SK-N-MC (cell line): ENCODE measurements at regions not wholly inside any gene's neighbourhood (a gene's known extent, or its start where the extent isn't known, plus 50 kb on each side); places are given as distances from the start of the nearest gene placed in this dataset.

ENCODE experiments used
- DNase-seq: peaks from one replicate; pipeline ENCODE4 v3.0.0-alpha.2; 2011; ENCODE audit warnings: low read depth, low spot score
- H3K27ac ChIP-seq: fragments of 200-600 bp; sonication (generic); 2 replicates; pipeline ENCODE4 v1.5.1; 2016; ENCODE audit warnings: mixed run types
- H3K36me3 ChIP-seq: fragments of 200-600 bp; sonication (generic); 2 replicates; pipeline ENCODE4 v1.6.1; 2017; ENCODE audit warnings: antibody characterized with exemption, low read length, mixed read lengths; ENCODE audit not compliant: insufficient read depth
- H3K4me3 ChIP-seq: fragments of 200-600 bp; sonication (generic); 2 replicates; pipeline ENCODE4 v1.5.1; 2016
- H3K9ac ChIP-seq: fragments of 200-600 bp; sonication (generic); 2 replicates; pipeline ENCODE4 v1.8.0; 2017; ENCODE audit warnings: mixed run types, mixed read lengths; ENCODE audit not compliant: insufficient read length
- H3K9me3 ChIP-seq: fragments of 200-600 bp; sonication (generic); 2 replicates; pipeline ENCODE4 v1.6.1; 2017; ENCODE audit warnings: low read depth, mild to moderate bottlenecking, antibody characterized with exemption, low read length, moderate library complexity, mixed read lengths
- EZH2 ChIP-seq: fragments of 200-600 bp; sonication (generic); IDR thresholded peaks from one replicate; pipeline ENCODE4 v1.6.1; 2017; ENCODE audit warnings: antibody characterized with exemption
- FOXP2 ChIP-seq: optimal IDR thresholded peaks from 2 replicates; pipeline ENCODE3; 2011; ENCODE audit warnings: mild to moderate bottlenecking, moderate library complexity; ENCODE audit not compliant: insufficient read depth; ENCODE audit errors: extremely low read length, control extremely low read depth
- POLR2AphosphoS5 ChIP-seq: IDR thresholded peaks from 2 replicates; pipeline ENCODE4 v1.6.1; 2012; ENCODE audit warnings: mild to moderate bottlenecking, low read depth, low read length, borderline replicate concordance

DNA sequence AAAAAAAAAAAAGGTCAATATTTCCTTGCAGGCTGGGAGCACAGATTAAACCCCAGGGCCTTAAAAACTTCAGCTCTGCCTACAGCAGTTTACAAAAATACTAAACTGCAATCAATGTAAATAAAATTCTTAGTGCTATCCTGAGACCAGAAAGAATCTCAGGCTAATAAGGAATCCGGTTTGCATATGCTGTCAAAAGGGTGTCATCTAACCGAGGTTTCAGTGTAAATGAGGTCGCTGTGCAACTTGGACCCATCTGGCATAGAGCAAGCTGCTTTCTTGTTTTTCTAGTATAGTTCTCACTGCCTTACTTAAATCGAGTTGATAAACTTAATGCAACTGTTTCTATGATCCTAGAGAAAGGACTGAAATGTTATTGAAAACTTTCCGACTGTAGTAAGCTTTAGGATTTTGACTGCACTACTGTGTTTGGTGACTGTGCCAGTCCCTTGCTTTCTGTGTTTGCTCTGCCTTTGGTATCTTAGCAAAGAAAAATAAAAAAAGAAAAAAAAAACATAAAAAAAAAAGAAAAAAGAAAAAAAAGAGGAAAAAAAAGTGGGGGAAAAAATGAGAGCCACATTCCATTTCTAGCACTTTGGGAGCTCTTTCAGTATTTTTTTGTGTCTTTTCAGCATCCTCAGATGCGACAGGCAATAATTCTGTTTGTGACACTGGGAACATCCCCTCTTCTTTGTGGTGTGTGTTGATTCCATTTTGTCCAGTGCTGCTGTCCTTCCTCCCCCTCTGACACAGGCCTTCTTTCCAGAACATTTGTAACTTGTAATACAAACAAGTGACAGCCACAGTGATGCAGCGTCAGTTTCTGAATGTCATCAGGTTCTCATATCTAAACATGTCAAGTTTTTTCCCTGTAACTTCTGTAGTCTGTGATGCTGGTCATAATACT is 340.5 kb downstream of the ZNF536 start:
- peak overlapping the region; percentile 55 for H3K27ac ChIP-seq
- DNase-seq: no peak
- TF ChIP-seq FOXP2 (no peak), POLR2AphosphoS5 (no peak), EZH2 (no peak)
- no peaks in the 10 kb centered on the region for H3K9me3 ChIP-seq
- H3K36me3 ChIP-seq: no peaks in the 10 kb centered on the region
- no peak overlapping the region; the same call in 1 of the 2 replicates for H3K4me3 ChIP-seq
- peak overlapping the region; percentile 27 for H3K9ac ChIP-seq

GRCh38 chr19:30711826-30712225 is 339.6 kb downstream of the ZNF536 start:
- TF ChIP-seq EZH2: no peak
- no peak for TF ChIP-seq FOXP2
- TF ChIP-seq POLR2AphosphoS5: no peak

GRCh38 chr19:30711296-30711695 is 339.1 kb downstream of the ZNF536 start:
- no peaks in the 10 kb centered on the region for H3K36me3 ChIP-seq
- no peak overlapping the region; the same call in 1 of the 2 replicates for H3K27ac ChIP-seq
- H3K9ac ChIP-seq: no peak overlapping the region
- H3K4me3 ChIP-seq: no peak overlapping the region
- no peak for DNase-seq
- no peak for TF ChIP-seq FOXP2
- no peak for TF ChIP-seq EZH2
- no peaks in the 10 kb centered on the region for H3K9me3 ChIP-seq

More at GRCh38 chr19:30711826-30712225, 339.6 kb downstream of the ZNF536 start:
- no peaks in the 10 kb centered on the region for H3K9me3 ChIP-seq
- H3K4me3 ChIP-seq: no peak overlapping the region; the same call in 1 of the 2 replicates
- H3K27ac ChIP-seq: peak overlapping the region; percentile 42; the same call in 1 of the 2 replicates
- no peak for DNase-seq
- H3K9ac ChIP-seq: peak overlapping the region; percentile 27
- H3K36me3 ChIP-seq: no peaks in the 10 kb centered on the region

DNA sequence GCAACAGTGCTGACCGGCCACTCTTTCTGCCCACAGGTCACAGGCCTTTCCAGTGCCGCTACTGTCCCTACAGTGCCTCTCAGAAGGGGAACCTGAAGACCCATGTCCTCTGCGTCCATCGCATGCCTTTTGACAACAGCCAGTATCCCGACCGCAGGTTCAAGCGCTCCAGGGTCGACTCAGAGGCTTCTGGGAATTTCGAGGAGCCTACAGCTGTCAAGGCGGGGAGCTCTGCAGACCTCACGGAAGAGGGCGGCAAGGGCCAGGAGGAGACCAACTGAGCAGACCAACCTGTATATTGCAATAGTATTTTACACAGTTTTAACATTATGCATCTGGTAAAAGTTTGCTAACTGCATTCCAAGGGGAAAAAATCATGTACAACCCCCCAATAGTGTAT is 338.5 kb downstream of the ZNF536 start:
- no peak overlapping the region for H3K9ac ChIP-seq
- no peak for DNase-seq

GRCh38 chr19:30708416-30709178 is 336.4 kb downstream of the ZNF536 start:
- no peak overlapping the region for H3K4me3 ChIP-seq
- H3K9ac ChIP-seq: no peak overlapping the region
- no peaks in the 10 kb centered on the region for H3K9me3 ChIP-seq
- no peak for TF ChIP-seq POLR2AphosphoS5
- no peak for TF ChIP-seq FOXP2
- no peak for TF ChIP-seq EZH2
- no peak overlapping the region for H3K27ac ChIP-seq
- no peaks in the 10 kb centered on the region for H3K36me3 ChIP-seq
- no peak for DNase-seq

More for the DNA sequence above, 338.5 kb downstream of the ZNF536 start:
- no peaks in the 10 kb centered on the region for H3K36me3 ChIP-seq
- H3K9me3 ChIP-seq: no peaks in the 10 kb centered on the region
- no peak for TF ChIP-seq POLR2AphosphoS5
- no peak for TF ChIP-seq FOXP2
- no peak for TF ChIP-seq EZH2
- no peak overlapping the region for H3K4me3 ChIP-seq
- no peak overlapping the region for H3K27ac ChIP-seq

- no peaks in the 10 kb centered on the region for H3K36me3 ChIP-seq
- no peak overlapping the region for H3K4me3 ChIP-seq
- H3K9me3 ChIP-seq: no peaks in the 10 kb centered on the region
- H3K27ac ChIP-seq: no peak overlapping the region
- H3K9ac ChIP-seq: no peak overlapping the region
- no peak for TF ChIP-seq EZH2
- no peak for TF ChIP-seq FOXP2
- TF ChIP-seq POLR2AphosphoS5: no peak
- DNase-seq: no peak
These were observed 332.7 kb downstream of the ZNF536 start for GRCh38 chr19:30704771-30705330.

DNA sequence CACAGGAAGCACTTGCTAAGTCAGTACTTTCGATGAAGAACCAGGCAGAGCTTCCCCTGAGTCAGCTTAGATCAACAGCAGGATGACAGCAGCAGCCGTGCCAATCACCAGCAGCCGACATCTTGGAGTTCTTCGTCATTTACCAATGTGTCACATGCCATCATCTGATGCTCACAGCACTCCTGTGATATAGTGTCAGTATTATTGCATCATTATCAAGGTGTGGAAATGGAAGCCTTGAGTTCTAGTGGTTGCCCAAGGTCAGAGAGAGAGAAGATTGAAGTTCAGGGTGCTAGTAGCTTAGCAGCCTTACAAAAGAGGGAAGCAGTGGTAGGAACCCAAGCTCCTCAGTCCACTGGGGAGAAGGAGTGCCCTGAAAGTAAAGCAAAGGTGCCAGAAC is 331.5 kb downstream of the ZNF536 start:
- DNase-seq: no peak
- TF ChIP-seq EZH2 (no peak), FOXP2 (no peak), POLR2AphosphoS5 (no peak)
- Histone ChIP-seq H3K9ac (no peak overlapping the region), H3K36me3 (no peaks in the 10 kb centered on the region), H3K27ac (no peak overlapping the region), H3K4me3 (no peak overlapping the region), H3K9me3 (no peaks in the 10 kb centered on the region)

DNA sequence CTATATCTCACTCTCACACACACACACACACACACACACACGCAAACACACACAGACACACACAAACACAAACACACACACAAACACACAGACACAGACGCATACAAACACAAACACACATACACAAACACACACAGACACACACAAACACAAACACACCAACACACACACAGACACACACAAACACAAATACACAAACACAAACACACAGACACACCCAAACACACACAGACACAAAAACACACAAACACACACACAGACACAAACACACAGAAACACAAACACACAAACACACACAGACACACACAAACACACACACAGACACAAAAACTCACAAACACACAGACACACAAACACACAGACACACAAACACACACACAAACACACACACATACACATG is 329.0 kb downstream of the ZNF536 start:
- Histone ChIP-seq H3K36me3 (no peaks in the 10 kb centered on the region), H3K9me3 (no peaks in the 10 kb centered on the region), H3K4me3 (no peak overlapping the region), H3K27ac (no peak overlapping the region), H3K9ac (no peak overlapping the region)
- no peak for DNase-seq
- no peak for TF ChIP-seq FOXP2
- no peak for TF ChIP-seq POLR2AphosphoS5
- TF ChIP-seq EZH2: no peak

- Histone ChIP-seq H3K27ac (no peak overlapping the region), H3K9ac (no peak overlapping the region), H3K36me3 (no peaks in the 10 kb centered on the region), H3K9me3 (no peaks in the 10 kb centered on the region), H3K4me3 (no peak overlapping the region)
- DNase-seq: no peak
- TF ChIP-seq POLR2AphosphoS5 (no peak), FOXP2 (no peak), EZH2 (no peak)
These were observed 327.7 kb downstream of the ZNF536 start for GRCh38 chr19:30699871-30700280.
